GM12875 (cell line): ENCODE measurements at regions not wholly inside any gene's neighbourhood (a gene's known extent, or its start where the extent isn't known, plus 50 kb on each side); places are given as distances from the start of the nearest gene placed in this dataset.

Experiments
- H3K4me3 ChIP-seq: one replicate; pipeline ENCODE4 v1.5.1; 2011; ENCODE audit warnings: low read depth, low read length, control low read depth
- CTCF ChIP-seq: IDR thresholded peaks from 2 replicates; pipeline ENCODE4 v1.5.1; 2011; ENCODE audit warnings: low read depth, mild to moderate bottlenecking, control low read depth, inconsistent platforms, low read length, moderate library complexity, borderline replicate concordance; ENCODE audit not compliant: insufficient read depth

- TF ChIP-seq CTCF = no peak
Measured at GRCh38 chr12:89139390-89139789, 212.9 kb downstream of the DUSP6 start.

GRCh38 chr12:89138048-89138852, 214.1 kb downstream of the DUSP6 start:
- H3K4me3 ChIP-seq = no peak overlapping the region
- no peak for TF ChIP-seq CTCF

More at GRCh38 chr12:89139390-89139789, 212.9 kb downstream of the DUSP6 start:
- no peak overlapping the region for H3K4me3 ChIP-seq

GRCh38 chr12:89135976-89136634, 216.2 kb downstream of the DUSP6 start:
- H3K4me3 ChIP-seq = no peak overlapping the region
- no peak for TF ChIP-seq CTCF

GRCh38 chr12:89134213-89134770, 218.0 kb downstream of the DUSP6 start:
- TF ChIP-seq CTCF = no peak
- H3K4me3 ChIP-seq = no peak overlapping the region

GRCh38 chr12:89129167-89129870, 223.0 kb downstream of the DUSP6 start:
- no peak overlapping the region for H3K4me3 ChIP-seq
- TF ChIP-seq CTCF = no peak

- no peak for TF ChIP-seq CTCF
- H3K4me3 ChIP-seq = no peak overlapping the region
Measured at GRCh38 chr12:89126712-89127111, 225.6 kb downstream of the DUSP6 start.

GRCh38 chr12:89122852-89123251, 229.4 kb downstream of the DUSP6 start:
- no peak for TF ChIP-seq CTCF
- no peak overlapping the region for H3K4me3 ChIP-seq
